Activated naive CD8-positive, alpha-beta T cell treated with anti-CD3 and anti-CD28 coated beads, Interleukin-2, amount 10 ng/mL, durations not matched to agents 7 days and 5 days (primary cell): ENCODE measurements at regions not wholly inside any gene's neighbourhood (a gene's known extent, or its start where the extent isn't known, plus 50 kb on each side); places are given as distances from the start of the nearest gene placed in this dataset.

Experiments used
- ATAC-seq: fragments of 150-1000 bp; cut with Tn5 transposase; one replicate; pipeline ENCODE4 v1.10.0; 2021; ENCODE audit warnings: low read depth, moderate library complexity
- POLR2A ChIA-PET: fragments of 350-600 bp; sonication (Branson Sonifier 250); formaldehyde crosslinking; loops from one replicate; lab custom pipeline; 2021; ENCODE audit warnings: antibody characterized with exemption; lab: Charles Lee
- DNase-seq: peaks from one replicate; pipeline ENCODE4 v3.0.0; 2021
- H3K27ac Mint-ChIP-seq: one replicate; pipeline ENCODE4 v1.8.0; 2022; ENCODE audit warnings: mild to moderate bottlenecking, mixed read lengths
- H3K27me3 Mint-ChIP-seq: one replicate; pipeline ENCODE4 v1.8.0; 2022; ENCODE audit warnings: mild to moderate bottlenecking, moderate library complexity, mixed read lengths
- H3K36me3 Mint-ChIP-seq: one replicate; pipeline ENCODE4 v1.8.0; 2021; ENCODE audit warnings: mild to moderate bottlenecking, mixed read lengths
- H3K4me1 Mint-ChIP-seq: one replicate; pipeline ENCODE4 v1.8.0; 2021; ENCODE audit warnings: mixed read lengths
- H3K4me3 Mint-ChIP-seq: one replicate; pipeline ENCODE4 v1.8.0; 2022; ENCODE audit warnings: mild to moderate bottlenecking, moderate library complexity, mixed read lengths
- H3K9me3 Mint-ChIP-seq: one replicate; pipeline ENCODE4 v1.8.0; 2021; ENCODE audit warnings: mixed read lengths

DNA sequence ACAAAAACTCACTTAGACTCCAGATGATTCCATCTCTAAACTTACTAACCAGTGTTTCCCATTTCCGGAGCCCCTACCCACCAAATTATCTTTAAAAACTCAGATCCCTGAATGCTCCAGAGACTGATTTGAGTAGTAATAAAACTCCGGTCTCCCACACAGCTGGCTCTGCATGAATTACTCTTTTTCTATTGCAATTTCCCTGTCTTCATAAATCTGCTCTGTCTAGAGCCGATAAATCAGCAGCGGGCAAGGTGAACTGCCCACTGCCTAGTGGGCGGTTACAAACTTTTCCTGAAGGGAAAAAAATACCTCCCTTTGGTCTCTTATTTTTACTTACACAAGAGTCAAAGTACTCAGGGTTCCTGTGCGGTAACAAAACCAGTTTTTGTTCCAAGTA, 624.4 kb upstream of the RORB start:
- ATAC-seq (no peak), DNase-seq (no peak)
- POLR2A ChIA-PET: no interaction called here
- Mint-ChIP-seq H3K4me3 (no peak overlapping the region), H3K4me1 (no peaks in the 10 kb centered on the region), H3K9me3 (no peaks in the 10 kb centered on the region), H3K27ac (no peak overlapping the region), H3K27me3 (no peaks in the 10 kb centered on the region), H3K36me3 (no peaks in the 10 kb centered on the region)

DNA sequence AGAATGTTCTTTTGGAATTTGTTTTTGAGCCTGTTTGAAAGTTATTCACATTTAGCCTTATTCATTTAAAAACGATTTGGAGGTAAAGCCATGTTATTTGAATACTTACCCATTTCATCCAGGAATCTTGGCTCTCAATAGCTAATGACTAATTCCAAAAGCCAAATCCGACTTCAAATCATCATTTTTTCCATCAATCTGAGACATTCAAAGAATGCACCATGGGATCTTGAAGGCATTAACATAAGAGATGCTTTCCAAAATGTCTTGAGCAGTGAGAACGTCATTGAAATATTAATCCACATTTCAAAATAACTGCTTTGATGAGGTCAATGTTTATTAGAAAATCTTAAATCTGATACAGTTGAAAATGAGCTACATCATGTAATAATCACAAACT, 617.0 kb upstream of the RORB start:
- peaks cover 1% of the 10 kb centered on the region for H3K9me3 Mint-ChIP-seq
- H3K4me1 Mint-ChIP-seq: no peaks in the 10 kb centered on the region
- no peaks in the 10 kb centered on the region for H3K36me3 Mint-ChIP-seq
- H3K27me3 Mint-ChIP-seq: no peaks in the 10 kb centered on the region
- ATAC-seq: no peak
- H3K4me3 Mint-ChIP-seq: no peak overlapping the region
- no peak for DNase-seq
- H3K27ac Mint-ChIP-seq: no peak overlapping the region
- POLR2A ChIA-PET: no interaction called here

DNA sequence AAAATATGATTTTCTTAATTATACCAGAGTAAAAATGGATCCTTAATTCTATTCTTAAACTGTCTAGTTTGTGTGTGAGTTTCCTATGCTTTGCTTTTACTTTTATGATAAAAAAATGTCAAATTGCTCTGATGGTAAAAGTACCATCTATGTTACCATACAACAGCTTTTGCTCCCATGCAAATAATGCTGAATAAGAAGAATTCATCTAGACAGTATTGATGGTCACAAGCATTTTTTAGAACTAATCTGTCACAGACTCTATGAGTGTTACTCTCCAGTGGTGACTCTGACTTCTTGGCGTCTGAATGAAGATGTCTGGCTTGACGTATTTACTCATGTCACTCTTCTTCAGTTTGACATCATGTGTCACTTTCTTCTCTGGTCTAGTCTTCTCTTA, 608.1 kb upstream of the RORB start:
- H3K27me3 Mint-ChIP-seq: no peaks in the 10 kb centered on the region
- no peaks in the 10 kb centered on the region for H3K4me1 Mint-ChIP-seq
- H3K4me3 Mint-ChIP-seq: no peak overlapping the region
- peaks cover 7% of the 10 kb centered on the region for H3K9me3 Mint-ChIP-seq
- POLR2A ChIA-PET: no interaction called here
- DNase-seq (no peak), ATAC-seq (no peak)
- H3K27ac Mint-ChIP-seq: no peak overlapping the region
- H3K36me3 Mint-ChIP-seq: no peaks in the 10 kb centered on the region

DNA sequence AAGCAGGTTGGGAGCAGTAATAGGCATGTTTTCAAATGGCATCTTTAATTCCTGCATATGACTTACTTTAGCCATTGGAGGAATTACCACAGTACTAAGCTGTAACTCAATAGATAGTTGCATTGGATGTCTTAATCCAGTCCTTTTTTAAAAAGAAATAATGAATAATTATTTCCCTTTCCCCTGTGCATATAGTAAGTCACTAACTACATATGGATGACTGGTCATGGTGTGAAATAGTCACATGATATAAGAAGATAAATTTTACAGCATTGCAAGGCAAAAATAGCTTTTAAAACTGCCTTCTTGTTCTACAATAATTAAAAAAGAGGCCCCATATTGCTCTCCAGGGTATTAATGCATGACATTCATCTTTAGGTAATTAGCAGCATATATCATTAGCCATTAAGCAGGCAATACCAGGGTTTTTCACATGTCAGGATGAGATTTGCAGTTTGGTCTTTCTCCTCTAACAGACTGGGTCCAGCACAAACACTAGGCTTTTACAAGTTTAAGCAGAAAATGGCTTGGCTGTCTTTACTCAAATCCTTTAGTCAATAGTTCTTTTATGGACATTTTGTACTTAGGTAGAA, 606.4 kb upstream of the RORB start:
- H3K4me1 Mint-ChIP-seq: no peaks in the 10 kb centered on the region
- no peaks in the 10 kb centered on the region for H3K27me3 Mint-ChIP-seq
- peaks cover 4% of the 10 kb centered on the region for H3K9me3 Mint-ChIP-seq
- ATAC-seq (no peak), DNase-seq (no peak)
- H3K36me3 Mint-ChIP-seq: no peaks in the 10 kb centered on the region
- no peak overlapping the region for H3K4me3 Mint-ChIP-seq
- POLR2A ChIA-PET: no interaction called here
- H3K27ac Mint-ChIP-seq: no peak overlapping the region

DNA sequence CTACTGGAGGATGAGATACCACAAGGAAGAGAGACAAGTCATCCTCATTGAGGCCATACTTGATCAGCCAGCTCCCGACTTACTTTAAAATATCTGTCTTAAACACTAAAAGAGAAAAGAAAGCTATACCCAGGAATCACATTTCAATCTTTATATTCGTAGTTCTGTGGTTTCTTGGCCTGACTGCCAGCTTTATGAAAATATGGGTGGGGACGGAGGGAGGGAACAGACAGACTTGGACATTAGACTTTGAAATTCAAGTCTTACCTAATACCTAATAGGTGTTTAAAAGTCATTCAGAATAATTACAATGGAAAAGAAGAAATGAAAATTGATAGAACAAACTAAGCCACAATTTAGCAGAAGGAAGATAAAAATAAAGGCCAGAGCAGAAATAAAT, 604.8 kb upstream of the RORB start:
- H3K9me3 Mint-ChIP-seq: peaks cover 2% of the 10 kb centered on the region
- H3K36me3 Mint-ChIP-seq: no peaks in the 10 kb centered on the region
- H3K4me1 Mint-ChIP-seq: no peaks in the 10 kb centered on the region
- POLR2A ChIA-PET: no interaction called here
- no peak overlapping the region for H3K27ac Mint-ChIP-seq
- DNase-seq (no peak), ATAC-seq (no peak)
- H3K4me3 Mint-ChIP-seq: no peak overlapping the region
- H3K27me3 Mint-ChIP-seq: no peaks in the 10 kb centered on the region

DNA sequence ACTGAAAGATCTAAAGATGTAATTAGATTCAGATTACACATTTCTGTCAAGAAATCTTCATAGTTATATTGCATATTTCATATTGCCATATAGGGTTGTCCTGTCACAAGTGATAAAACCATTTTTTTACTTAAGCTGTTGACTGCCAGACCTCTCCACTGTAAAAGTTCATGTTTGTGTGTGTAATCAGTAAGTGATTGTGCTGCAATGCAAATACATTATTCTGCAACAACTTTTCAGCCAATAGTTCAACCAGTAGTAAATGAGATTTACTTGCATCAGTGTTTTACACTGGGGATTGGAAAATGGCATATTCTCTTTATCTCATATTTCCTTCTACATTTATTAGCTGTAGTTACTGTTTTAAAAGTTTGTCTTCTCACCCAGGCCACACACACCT, 603.9 kb upstream of the RORB start:
- peaks cover 2% of the 10 kb centered on the region for H3K9me3 Mint-ChIP-seq
- ATAC-seq (no peak), DNase-seq (no peak)
- no peak overlapping the region for H3K27ac Mint-ChIP-seq
- H3K36me3 Mint-ChIP-seq: no peaks in the 10 kb centered on the region
- H3K4me1 Mint-ChIP-seq: no peaks in the 10 kb centered on the region
- H3K4me3 Mint-ChIP-seq: no peak overlapping the region
- POLR2A ChIA-PET: no interaction called here
- no peaks in the 10 kb centered on the region for H3K27me3 Mint-ChIP-seq

DNA sequence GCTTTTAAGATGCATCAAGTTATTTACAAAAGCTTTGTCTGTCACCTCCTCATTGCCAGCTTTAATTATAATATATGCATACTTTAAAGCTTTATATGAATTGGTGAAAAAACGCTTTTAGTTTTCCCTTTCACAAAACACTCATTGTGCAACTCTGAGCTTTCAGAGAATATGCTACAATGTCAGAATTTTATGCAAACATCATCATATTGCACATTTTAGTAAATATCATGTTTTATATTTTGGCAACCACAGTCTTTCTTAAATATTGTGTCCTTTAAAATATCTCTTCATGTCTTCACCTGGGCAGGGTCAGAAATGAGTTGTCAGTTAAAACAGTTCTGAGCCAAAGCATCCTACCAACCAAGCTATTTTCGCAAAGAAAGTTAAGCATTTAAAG, 601.1 kb upstream of the RORB start:
- Mint-ChIP-seq H3K27me3 (no peaks in the 10 kb centered on the region), H3K36me3 (no peaks in the 10 kb centered on the region), H3K27ac (no peak overlapping the region), H3K4me1 (no peaks in the 10 kb centered on the region), H3K9me3 (peaks cover 2% of the 10 kb centered on the region), H3K4me3 (no peak overlapping the region)
- POLR2A ChIA-PET: no interaction called here
- DNase-seq (no peak), ATAC-seq (no peak)

DNA sequence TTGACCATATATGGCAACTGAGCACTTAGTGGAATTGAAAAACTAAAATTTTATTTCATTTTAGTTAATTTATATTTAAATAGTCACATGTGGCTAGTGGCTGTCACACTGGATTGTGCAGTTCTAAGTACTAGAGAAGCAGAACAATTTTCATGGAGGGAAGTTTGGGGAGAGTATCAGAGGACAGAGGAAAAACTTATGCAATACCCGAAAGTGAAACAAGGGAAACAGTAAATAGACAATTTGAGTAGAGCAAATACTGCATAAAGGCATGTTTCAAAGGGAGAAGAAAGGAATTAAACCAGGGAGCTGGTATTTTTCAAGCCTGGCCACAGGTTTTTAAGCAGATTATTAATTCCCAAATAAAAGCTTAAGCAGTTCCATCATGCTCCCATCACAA, 590.5 kb upstream of the RORB start:
- H3K36me3 Mint-ChIP-seq: no peaks in the 10 kb centered on the region
- H3K27ac Mint-ChIP-seq: no peak overlapping the region
- no peaks in the 10 kb centered on the region for H3K27me3 Mint-ChIP-seq
- ATAC-seq (no peak), DNase-seq (no peak)
- H3K4me3 Mint-ChIP-seq: no peak overlapping the region
- H3K9me3 Mint-ChIP-seq: no peaks in the 10 kb centered on the region
- POLR2A ChIA-PET: no interaction called here
- H3K4me1 Mint-ChIP-seq: no peaks in the 10 kb centered on the region

DNA sequence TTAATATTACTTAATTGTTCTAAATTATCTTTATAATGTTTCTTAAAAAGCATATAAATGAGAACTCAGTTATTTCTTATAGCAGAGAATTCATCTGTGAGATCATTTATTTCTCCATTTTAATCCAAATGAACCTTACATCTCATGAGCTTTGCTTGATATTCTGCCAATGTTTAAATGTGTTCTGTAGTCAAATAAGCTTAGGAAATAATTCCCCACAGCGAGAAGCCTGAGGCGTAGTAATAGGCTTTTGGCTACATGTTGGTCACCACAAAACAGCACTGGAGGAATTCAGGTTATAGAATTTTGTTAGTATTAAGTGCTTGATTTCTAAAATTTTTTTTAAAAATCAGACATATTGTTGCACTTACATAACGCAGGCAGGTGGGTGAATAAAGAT, 585.3 kb upstream of the RORB start:
- H3K27me3 Mint-ChIP-seq: no peaks in the 10 kb centered on the region
- no peak for ATAC-seq
- H3K27ac Mint-ChIP-seq: no peak overlapping the region
- POLR2A ChIA-PET: no interaction called here
- no peak overlapping the region for H3K4me3 Mint-ChIP-seq
- H3K4me1 Mint-ChIP-seq: no peaks in the 10 kb centered on the region
- no peaks in the 10 kb centered on the region for H3K36me3 Mint-ChIP-seq
- DNase-seq: no peak
- H3K9me3 Mint-ChIP-seq: no peaks in the 10 kb centered on the region

DNA sequence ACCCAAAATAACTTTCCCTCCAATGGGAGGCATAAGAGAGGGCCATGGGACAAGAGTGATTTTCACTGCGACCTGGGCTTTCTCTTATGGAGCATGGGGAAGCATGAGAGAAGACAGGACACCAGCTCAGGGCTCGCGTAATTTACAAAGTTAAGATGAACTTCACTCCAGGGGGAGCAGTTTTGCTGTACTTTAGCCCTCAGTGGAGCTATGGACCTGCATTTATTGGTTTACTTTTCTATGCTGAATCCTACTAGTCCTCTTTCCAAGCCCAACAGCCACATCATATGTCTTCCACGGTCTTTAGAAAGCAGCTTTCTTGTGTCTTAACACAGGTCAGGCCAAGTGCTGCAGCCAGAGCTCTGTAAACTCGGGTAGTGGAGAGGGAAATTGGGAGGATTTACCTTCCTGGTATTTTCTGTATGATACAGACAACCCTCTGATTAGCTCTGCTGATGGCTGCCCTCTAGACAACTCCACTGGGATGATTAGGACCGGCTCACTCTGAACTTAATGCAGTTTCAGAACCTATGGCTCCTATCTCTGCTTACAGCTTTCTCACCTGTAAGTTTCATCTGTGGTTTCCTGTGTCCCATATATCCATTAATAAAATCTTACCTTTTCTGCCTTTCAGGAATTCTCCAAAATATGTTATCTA, 581.0 kb upstream of the RORB start:
- no peak for ATAC-seq
- POLR2A ChIA-PET: no interaction called here
- no peak overlapping the region for H3K27ac Mint-ChIP-seq
- no peaks in the 10 kb centered on the region for H3K27me3 Mint-ChIP-seq
- H3K4me3 Mint-ChIP-seq: no peak overlapping the region
- H3K36me3 Mint-ChIP-seq: no peaks in the 10 kb centered on the region
- no peaks in the 10 kb centered on the region for H3K4me1 Mint-ChIP-seq
- DNase-seq: no peak
- no peaks in the 10 kb centered on the region for H3K9me3 Mint-ChIP-seq

DNA sequence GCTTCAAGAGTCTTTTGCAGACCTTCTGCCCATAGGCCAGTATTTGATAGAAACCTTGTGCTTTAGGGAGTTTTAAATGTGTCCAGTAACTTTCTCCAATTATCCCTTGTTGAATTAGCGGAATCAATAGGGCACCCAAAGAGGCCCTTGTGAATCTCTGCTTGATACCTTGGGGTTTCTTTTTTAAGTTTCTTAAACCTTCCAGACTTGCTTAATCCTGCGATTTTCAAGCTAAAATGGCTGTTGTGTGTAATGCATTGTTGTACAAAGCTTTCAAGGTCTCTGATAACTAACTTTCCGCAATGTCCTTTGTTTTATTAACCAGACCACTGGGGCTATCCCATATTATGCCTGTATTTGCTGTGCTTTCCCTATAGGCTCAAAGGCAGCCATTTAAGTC, 577.4 kb upstream of the RORB start:
- POLR2A ChIA-PET: no interaction called here
- no peak overlapping the region for H3K4me3 Mint-ChIP-seq
- no peak for ATAC-seq
- H3K9me3 Mint-ChIP-seq: no peaks in the 10 kb centered on the region
- no peak overlapping the region for H3K27ac Mint-ChIP-seq
- DNase-seq: no peak
- H3K36me3 Mint-ChIP-seq: no peaks in the 10 kb centered on the region
- no peaks in the 10 kb centered on the region for H3K27me3 Mint-ChIP-seq
- no peaks in the 10 kb centered on the region for H3K4me1 Mint-ChIP-seq

DNA sequence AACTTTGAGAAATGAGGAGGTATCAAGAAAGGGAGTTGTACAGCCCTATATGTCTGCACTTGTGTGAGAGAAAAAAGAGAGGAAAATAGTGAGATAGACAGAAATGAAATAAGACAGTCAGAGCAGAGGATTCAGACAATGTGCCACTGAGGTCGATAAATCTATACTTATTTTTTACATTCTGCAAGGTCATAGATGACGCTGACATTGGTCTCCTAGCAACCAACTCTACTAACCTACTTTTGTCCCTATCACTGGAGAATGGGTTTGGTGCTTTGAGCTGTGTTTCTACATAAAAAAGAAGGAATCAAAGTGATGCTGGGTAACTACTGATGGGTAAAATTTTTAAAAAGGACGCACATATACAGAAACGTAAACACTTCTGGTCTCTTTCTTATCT, 573.3 kb upstream of the RORB start:
- peaks cover 1% of the 10 kb centered on the region for H3K9me3 Mint-ChIP-seq
- DNase-seq (no peak), ATAC-seq (no peak)
- H3K4me3 Mint-ChIP-seq: no peak overlapping the region
- H3K27me3 Mint-ChIP-seq: no peaks in the 10 kb centered on the region
- H3K36me3 Mint-ChIP-seq: no peaks in the 10 kb centered on the region
- no peaks in the 10 kb centered on the region for H3K4me1 Mint-ChIP-seq
- H3K27ac Mint-ChIP-seq: no peak overlapping the region
- POLR2A ChIA-PET: no interaction called here

DNA sequence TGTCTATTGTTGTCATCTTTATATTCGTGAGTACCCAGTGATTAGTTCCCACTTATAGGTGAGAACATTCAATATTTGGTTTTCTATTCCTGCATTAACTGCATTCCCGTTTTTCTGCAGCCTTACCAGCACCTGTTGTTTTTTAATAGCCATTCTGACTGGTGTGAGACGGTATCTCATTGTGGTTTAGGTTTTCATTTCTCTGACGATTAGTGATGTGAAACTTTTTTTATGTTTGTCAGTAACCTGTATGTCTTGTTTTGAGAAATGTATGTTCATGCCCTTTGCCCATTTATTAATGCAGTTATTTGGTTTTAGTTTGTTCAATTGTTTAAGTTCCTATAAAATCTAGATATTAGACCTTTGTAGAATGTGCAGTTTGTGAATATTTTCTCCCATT, 546.0 kb upstream of the RORB start:
- ATAC-seq (no peak), DNase-seq (no peak)
- Mint-ChIP-seq H3K27ac (no peak overlapping the region), H3K9me3 (peaks cover 3% of the 10 kb centered on the region), H3K4me1 (no peaks in the 10 kb centered on the region), H3K36me3 (no peaks in the 10 kb centered on the region), H3K4me3 (no peak overlapping the region), H3K27me3 (no peaks in the 10 kb centered on the region)
- POLR2A ChIA-PET: no interaction called here

DNA sequence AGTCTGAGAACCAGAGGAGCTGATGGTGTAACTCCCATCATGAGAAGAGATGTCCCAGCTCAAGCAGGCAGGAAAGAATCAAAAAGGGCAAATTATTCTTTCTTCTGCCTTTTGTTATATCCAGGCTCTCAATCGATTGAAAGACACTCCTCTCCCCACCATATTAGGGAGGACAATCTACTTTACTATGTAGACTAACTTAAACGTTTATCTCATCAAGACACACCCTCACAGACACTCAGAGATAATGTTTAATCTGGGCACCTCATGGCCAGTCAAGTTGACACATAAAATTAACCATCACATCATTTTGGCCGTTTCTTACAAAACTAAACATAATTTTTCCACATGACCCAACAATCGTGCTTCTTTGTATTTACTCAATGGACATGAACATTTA, 534.3 kb upstream of the RORB start:
- Mint-ChIP-seq H3K9me3 (peaks cover 7% of the 10 kb centered on the region), H3K36me3 (no peaks in the 10 kb centered on the region), H3K4me3 (no peak overlapping the region), H3K4me1 (no peaks in the 10 kb centered on the region), H3K27ac (no peak overlapping the region), H3K27me3 (no peaks in the 10 kb centered on the region)
- POLR2A ChIA-PET: no interaction called here
- DNase-seq (no peak), ATAC-seq (no peak)

DNA sequence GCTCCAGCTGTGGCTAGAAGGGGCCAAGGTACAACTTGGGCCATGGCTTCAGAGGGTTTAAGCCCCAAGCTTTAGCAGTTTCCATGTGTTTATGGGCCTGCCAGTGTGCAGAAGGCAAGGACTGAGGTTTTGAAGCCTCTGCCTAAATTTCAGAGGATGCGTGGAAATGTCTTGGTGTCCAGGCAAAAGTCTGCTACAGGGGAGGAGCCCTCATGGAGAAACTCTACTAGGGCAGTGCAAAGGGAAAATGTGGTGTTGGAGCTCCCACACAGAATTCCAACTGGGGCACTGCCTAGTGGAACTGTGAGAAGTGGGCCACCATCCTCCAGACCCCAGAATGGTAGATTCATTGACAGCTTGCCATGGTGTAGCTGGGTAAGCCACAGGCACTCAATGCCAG, 527.2 kb upstream of the RORB start:
- POLR2A ChIA-PET: no interaction called here
- Mint-ChIP-seq H3K27ac (no peak overlapping the region), H3K27me3 (no peaks in the 10 kb centered on the region), H3K9me3 (peaks cover 7% of the 10 kb centered on the region), H3K4me3 (no peak overlapping the region), H3K36me3 (no peaks in the 10 kb centered on the region), H3K4me1 (no peaks in the 10 kb centered on the region)
- DNase-seq (no peak), ATAC-seq (no peak)
